GM19438 (cell line): ENCODE measurements at regions not wholly inside any gene's neighbourhood (a gene's known extent, or its start where the extent isn't known, plus 50 kb on each side); places are given as distances from the start of the nearest gene placed in this dataset.

ENCODE experiments used
- ATAC-seq: cut with Tn5 transposase; IDR thresholded peaks from one replicate; pipeline ENCODE4 v1.9.1; 2021; ENCODE audit warnings: low read depth; ENCODE audit not compliant: unreplicated experiment

- no peak for ATAC-seq
Observed at GRCh38 chr3:178367817-178368617, 168.2 kb upstream of the KCNMB2 start.

- no peak for ATAC-seq
Observed at GRCh38 chr3:178369006-178369405, 167.2 kb upstream of the KCNMB2 start.

GRCh38 chr3:178369811-178370210 lies 166.4 kb upstream of the KCNMB2 start:
- no peak for ATAC-seq

GRCh38 chr3:178370387-178370786 lies 165.8 kb upstream of the KCNMB2 start:
- ATAC-seq, result no peak

GRCh38 chr3:178381555-178381954 lies 154.7 kb upstream of the KCNMB2 start:
- ATAC-seq, result no peak

- no peak for ATAC-seq
Observed at GRCh38 chr3:178381971-178382448, 154.2 kb upstream of the KCNMB2 start.

- ATAC-seq, result no peak
Observed at GRCh38 chr3:178382449-178383061, 153.7 kb upstream of the KCNMB2 start.

- no peak for ATAC-seq
Observed at GRCh38 chr3:178384321-178385230, 151.7 kb upstream of the KCNMB2 start.

GRCh38 chr3:178385280-178385952 lies 150.8 kb upstream of the KCNMB2 start:
- ATAC-seq, result no peak

GRCh38 chr3:178386401-178386800 lies 149.8 kb upstream of the KCNMB2 start:
- ATAC-seq, result no peak

GRCh38 chr3:178386880-178387279 lies 149.4 kb upstream of the KCNMB2 start:
- no peak for ATAC-seq

GRCh38 chr3:178388473-178388872 lies 147.8 kb upstream of the KCNMB2 start:
- no peak for ATAC-seq

GRCh38 chr3:178389258-178389657 lies 147.0 kb upstream of the KCNMB2 start:
- ATAC-seq, result no peak

GRCh38 chr3:178392511-178392926 lies 143.7 kb upstream of the KCNMB2 start:
- no peak for ATAC-seq

- ATAC-seq, result no peak
Observed at GRCh38 chr3:178393146-178393545, 143.1 kb upstream of the KCNMB2 start.

GRCh38 chr3:178393824-178394223 lies 142.4 kb upstream of the KCNMB2 start:
- no peak for ATAC-seq

GRCh38 chr3:178396318-178396717 lies 139.9 kb upstream of the KCNMB2 start:
- no peak for ATAC-seq

GRCh38 chr3:178397202-178397601 lies 139.0 kb upstream of the KCNMB2 start:
- ATAC-seq, result no peak

- ATAC-seq, result no peak
Observed at GRCh38 chr3:178397836-178398235, 138.4 kb upstream of the KCNMB2 start.

- no peak for ATAC-seq
Observed at GRCh38 chr3:178404961-178405360, 131.3 kb upstream of the KCNMB2 start.
